HEK293 (cell line): ENCODE measurements at regions not wholly inside any gene's neighbourhood (a gene's known extent, or its start where the extent isn't known, plus 50 kb on each side); places are given as distances from the start of the nearest gene placed in this dataset.

ENCODE experiments used
- CTCF ChIA-PET: fragments of 350-600 bp; formaldehyde crosslinking; extraction: SDS; loops from one replicate; lab custom pipeline; 2021; ENCODE audit warnings: antibody characterized with exemption; lab: Yijun Ruan, JAX
- POLR2A ChIA-PET: fragments of 300-600 bp; formaldehyde crosslinking; extraction: SDS; loops from one replicate; lab custom pipeline; 2020; ENCODE audit warnings: antibody characterized with exemption, inconsistent platforms; lab: Yijun Ruan, JAX
- H3K27ac ChIP-seq: fragments of 200-500 bp; sonication (Bioruptor generic); 2 replicates; pipeline ENCODE4 v1.5.1; 2014; ENCODE audit warnings: low read depth, low read length, control low read depth, inconsistent platforms; ENCODE audit errors: extremely low read depth
- H3K36me3 ChIP-seq, 2 experiments: fragments of 200-500 bp in 1 of 2; sonication (Bioruptor generic) in 1 of 2; 1 replicate in 1 of 2; 2 replicates in 1 of 2; pipeline ENCODE4 v1.5.1; 2014 to 2017; ENCODE audit warnings: inconsistent platforms in 2 of 2, low read length in 2 of 2; ENCODE audit not compliant: control insufficient read depth in 2 of 2, insufficient read depth in 1 of 2
- H3K4me1 ChIP-seq: fragments of 200-500 bp; sonication (Bioruptor generic); 2 replicates; pipeline ENCODE4 v1.5.1; 2014; ENCODE audit warnings: mild to moderate bottlenecking, low read length, inconsistent platforms; ENCODE audit not compliant: control insufficient read depth, insufficient read depth
- H3K4me3 ChIP-seq: 2 replicates; pipeline ENCODE4 v1.5.1; 2011; ENCODE audit warnings: low read depth, mild to moderate bottlenecking, control low read depth, low read length, moderate library complexity
- H3K9me3 ChIP-seq: fragments of 200-500 bp; sonication (Bioruptor generic); 2 replicates; pipeline ENCODE4 v1.5.1; 2014; ENCODE audit warnings: low read depth, low read length, inconsistent platforms; ENCODE audit not compliant: control insufficient read depth, insufficient read depth
- GLIS1 ChIP-seq: fragments of 450-650 bp; formaldehyde crosslinking; IDR thresholded peaks from 2 replicates; pipeline ENCODE4 v1.5.1; 2016; ENCODE audit warnings: missing biosample characterization, missing genetic modification characterization
- INSM2 ChIP-seq: fragments of 450-650 bp; formaldehyde crosslinking; IDR thresholded peaks from 2 replicates; pipeline ENCODE4 v1.5.1; 2016; ENCODE audit warnings: missing biosample characterization, missing genetic modification characterization
- KLF9 ChIP-seq: fragments of 450-650 bp; formaldehyde crosslinking; IDR thresholded peaks from 2 replicates; pipeline ENCODE4 v1.5.1; 2016; ENCODE audit warnings: missing biosample characterization, missing genetic modification characterization, low read depth
- MYNN ChIP-seq: fragments of 450-650 bp; formaldehyde crosslinking; IDR thresholded peaks from 2 replicates; pipeline ENCODE4 v1.5.1; 2016; ENCODE audit warnings: missing biosample characterization, missing genetic modification characterization, borderline replicate concordance
- PRDM6 ChIP-seq: fragments of 450-650 bp; formaldehyde crosslinking; IDR thresholded peaks from 2 replicates; pipeline ENCODE4 v1.5.1; 2017; ENCODE audit warnings: missing biosample characterization, missing genetic modification characterization
- SALL2 ChIP-seq: fragments of 450-650 bp; formaldehyde crosslinking; IDR thresholded peaks from 2 replicates; pipeline ENCODE4 v1.5.0; 2017; ENCODE audit warnings: missing biosample characterization, mild to moderate bottlenecking, missing genetic modification characterization, borderline replicate concordance
- ZBTB6 ChIP-seq: fragments of 450-650 bp; formaldehyde crosslinking; IDR thresholded peaks from 2 replicates; pipeline ENCODE4 v1.5.1; 2017; ENCODE audit warnings: missing biosample characterization, missing genetic modification characterization
- ZNF138 ChIP-seq: fragments of 450-650 bp; formaldehyde crosslinking; IDR thresholded peaks from 2 replicates; pipeline ENCODE4 v1.5.1; 2016; ENCODE audit warnings: missing biosample characterization, missing genetic modification characterization, borderline replicate concordance
- ZNF223 ChIP-seq: fragments of 450-650 bp; formaldehyde crosslinking; IDR thresholded peaks from 2 replicates; pipeline ENCODE4 v1.5.1; 2016; ENCODE audit warnings: missing biosample characterization, missing genetic modification characterization
- ZNF248 ChIP-seq: fragments of 450-650 bp; formaldehyde crosslinking; IDR thresholded peaks from 2 replicates; pipeline ENCODE4 v1.5.1; 2017; ENCODE audit warnings: missing biosample characterization, missing genetic modification characterization
- ZNF311 ChIP-seq: fragments of 450-650 bp; formaldehyde crosslinking; IDR thresholded peaks from 2 replicates; pipeline ENCODE4 v1.5.1; 2017; ENCODE audit warnings: missing biosample characterization, missing genetic modification characterization, borderline replicate concordance
- ZNF473 ChIP-seq: fragments of 450-650 bp; formaldehyde crosslinking; IDR thresholded peaks from 2 replicates; pipeline ENCODE4 v1.5.1; 2017; ENCODE audit warnings: missing biosample characterization, missing genetic modification characterization
- ZNF580 ChIP-seq: fragments of 450-650 bp; formaldehyde crosslinking; IDR thresholded peaks from 2 replicates; pipeline ENCODE4 v1.5.1; 2016; ENCODE audit warnings: missing biosample characterization, missing genetic modification characterization
- ZNF621 ChIP-seq: fragments of 450-650 bp; formaldehyde crosslinking; IDR thresholded peaks from 2 replicates; pipeline ENCODE4 v1.5.1; 2017; ENCODE audit warnings: missing biosample characterization, missing genetic modification characterization
- ZNF704 ChIP-seq: fragments of 450-650 bp; formaldehyde crosslinking; IDR thresholded peaks from 2 replicates; pipeline ENCODE4 v1.5.1; 2016; ENCODE audit warnings: missing biosample characterization, missing genetic modification characterization
- ZNF707 ChIP-seq: fragments of 450-650 bp; formaldehyde crosslinking; IDR thresholded peaks from 2 replicates; pipeline ENCODE4 v1.5.1; 2016; ENCODE audit warnings: missing biosample characterization, missing genetic modification characterization
- ZNF843 ChIP-seq: fragments of 450-650 bp; formaldehyde crosslinking; IDR thresholded peaks from 2 replicates; pipeline ENCODE4 v1.5.1; 2016; ENCODE audit warnings: missing biosample characterization, missing genetic modification characterization
- ZSCAN5A ChIP-seq: fragments of 450-650 bp; formaldehyde crosslinking; IDR thresholded peaks from 2 replicates; pipeline ENCODE4 v1.5.1; 2016; ENCODE audit warnings: missing biosample characterization, missing genetic modification characterization

GRCh38 chr5:128627939-128628338 is 89.9 kb upstream of the FBN2 start (continued):
- TF ChIP-seq SALL2 (tag by site-specific recombination), result no peak
- no peak for TF ChIP-seq ZSCAN5A (tag by site-specific recombination)
- no peak for TF ChIP-seq KLF9
- no peak for TF ChIP-seq ZNF248 (tag by site-specific recombination)
- TF ChIP-seq ZBTB6, result no peak
- no peak for TF ChIP-seq MYNN (tag by site-specific recombination)
- no peak for TF ChIP-seq ZNF580 (tag by site-specific recombination)
- no peak for TF ChIP-seq PRDM6 (tag by site-specific recombination)
- no peak for TF ChIP-seq INSM2
- TF ChIP-seq, all 188 proteins: peak for 0

GRCh38 chr5:128629157-128629556 is 91.1 kb upstream of the FBN2 start:
- no peaks in the 10 kb centered on the region for H3K9me3 ChIP-seq
- H3K27ac ChIP-seq, result no peak overlapping the region
- ChIA-PET POLR2A (no interaction called here), CTCF (no interaction called here)
- TF ChIP-seq GLIS1 (tag by site-specific recombination), result no peak
- no peak for TF ChIP-seq ZNF707 (tag by site-specific recombination)
- no peak for TF ChIP-seq ZBTB6
- no peak for TF ChIP-seq ZNF704 (tag by site-specific recombination)
- TF ChIP-seq ZSCAN5A (tag by site-specific recombination), result no peak
- no peak for TF ChIP-seq ZNF843 (tag by site-specific recombination)
- no peak for TF ChIP-seq ZNF621 (tag by site-specific recombination)
- no peak for TF ChIP-seq ZNF473 (tag by site-specific recombination)
- no peak for TF ChIP-seq ZNF311
- no peak for TF ChIP-seq ZNF223
- TF ChIP-seq ZNF138, result no peak
- H3K4me3 ChIP-seq, result no peak overlapping the region
- no peaks in the 10 kb centered on the region for H3K36me3 ChIP-seq
- no peaks in the 10 kb centered on the region for H3K4me1 ChIP-seq
